ENCODE measurements at regions not wholly inside any gene's neighbourhood (a gene's known extent, or its start where the extent isn't known, plus 50 kb on each side); places are given as distances from the start of the nearest gene placed in this dataset.

DNA sequence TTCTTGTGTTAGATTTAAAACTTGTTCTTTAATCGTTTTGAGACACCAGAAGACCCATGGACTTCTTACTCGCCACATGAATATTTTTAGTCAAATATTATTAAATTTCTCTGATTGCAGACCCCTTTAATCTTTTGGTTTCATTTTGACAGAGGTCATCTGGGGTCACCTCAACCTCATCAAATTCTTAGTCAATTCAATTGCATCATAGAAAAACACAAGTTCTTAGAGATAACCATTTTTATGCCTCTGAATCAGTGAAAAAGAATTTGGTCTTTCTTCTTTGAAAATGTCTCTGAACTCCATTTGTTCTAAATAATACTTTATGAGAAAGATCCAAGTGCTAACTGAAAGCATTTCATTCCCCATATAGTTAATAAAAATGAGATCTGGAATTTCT lies 55.2 kb upstream of the CBLN4 start:
- WGBS, 2 experiments (ENCODE audit: low coverage in 1 of 2, low lambda C conversion rate in 2 of 2, missing lambda C conversion rate in 2 of 2) = 10 to 15% methylated on average over 2 of the region's 2 CpGs
- H3K79me2 ChIP-seq (ENCODE audit: insufficient read depth) = no peaks in the 10 kb centered on the region

DNA sequence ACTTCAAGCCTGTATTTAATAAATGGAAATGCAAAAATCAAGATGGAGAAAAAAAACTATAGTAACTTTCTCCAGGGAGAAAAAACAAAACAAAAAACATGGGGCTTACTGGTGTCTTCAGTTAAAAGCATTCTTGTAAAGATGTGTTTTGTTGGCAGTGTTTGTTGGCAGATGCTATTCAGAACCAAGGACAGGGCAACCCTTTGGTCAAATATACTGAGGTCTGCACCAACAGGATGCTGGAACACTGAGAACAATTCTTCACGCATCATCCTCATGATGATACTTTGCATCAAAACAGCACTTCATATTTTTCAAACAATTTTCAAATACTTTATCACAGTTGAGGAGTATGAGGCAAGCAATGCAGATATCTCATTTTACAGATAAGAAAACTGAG lies 63.7 kb upstream of the CBLN4 start:
- H3K9me3 ChIP-seq (ENCODE audit: low read depth) = no peaks in the 10 kb centered on the region
- no peak for TF ChIP-seq EZH2 (IDR thresholded peaks at IDR 0.05; ENCODE audit: insufficient read depth, poor library complexity, severe bottlenecking)
- no peak for TF ChIP-seq EZH2phosphoT487 (IDR thresholded peaks at IDR 0.05; ENCODE audit: insufficient read depth, low read depth)
- H3K27me3 ChIP-seq (replicated peaks; ENCODE audit: insufficient read depth) = no peaks in the 10 kb centered on the region
- 40 to 53% methylated on average over 1 of the region's 1 CpG for WGBS, 2 experiments (ENCODE audit: low coverage in 1 of 2, low lambda C conversion rate in 2 of 2, missing lambda C conversion rate in 2 of 2)
- H3K4me1 ChIP-seq (ENCODE audit: insufficient read depth) = no peaks in the 10 kb centered on the region
- H3K79me2 ChIP-seq (ENCODE audit: insufficient read depth) = no peaks in the 10 kb centered on the region
- H3K27ac ChIP-seq = no peak overlapping the region
- H3K9ac ChIP-seq = no peak overlapping the region
- no peaks in the 10 kb centered on the region for H3K36me3 ChIP-seq (ENCODE audit: low read depth)
- H3K4me3 ChIP-seq = no peak overlapping the region
- H3F3A ChIP-seq (ENCODE audit: insufficient read depth) = no peaks in the 10 kb centered on the region
- in situ Hi-C loops (cut with MboI) = no loop called here
- no peak for DNase-seq
- no peaks in the 10 kb centered on the region for H4K20me1 ChIP-seq (ENCODE audit: insufficient read depth)
- H2AFZ ChIP-seq = no peak overlapping the region
- no peaks in the 10 kb centered on the region for H3K9me2 ChIP-seq (ENCODE audit: insufficient read depth)
- no peak overlapping the region for H3K4me2 ChIP-seq (ENCODE audit: unreplicated experiment)

More for the DNA sequence above, 55.2 kb upstream of the CBLN4 start:
- Histone ChIP-seq H3F3A (ENCODE audit: insufficient read depth) (no peaks in the 10 kb centered on the region), H4K20me1 (ENCODE audit: insufficient read depth) (no peaks in the 10 kb centered on the region), H3K9ac (no peak overlapping the region), H3K27me3 (replicated peaks; ENCODE audit: insufficient read depth) (no peaks in the 10 kb centered on the region), H3K4me3 (no peak overlapping the region), H2AFZ (no peak overlapping the region), H3K27ac (no peak overlapping the region), H3K4me1 (ENCODE audit: insufficient read depth) (no peaks in the 10 kb centered on the region), H3K9me3 (ENCODE audit: low read depth) (no peaks in the 10 kb centered on the region), H3K4me2 (ENCODE audit: unreplicated experiment) (no peak overlapping the region), H3K36me3 (ENCODE audit: low read depth) (no peaks in the 10 kb centered on the region), H3K9me2 (ENCODE audit: insufficient read depth) (no peaks in the 10 kb centered on the region)
- no peak for DNase-seq
- in situ Hi-C loops (cut with MboI) = no loop called here
- TF ChIP-seq EZH2phosphoT487 (IDR thresholded peaks at IDR 0.05; ENCODE audit: insufficient read depth, low read depth) = no peak
- TF ChIP-seq EZH2 (IDR thresholded peaks at IDR 0.05; ENCODE audit: insufficient read depth, poor library complexity, severe bottlenecking) = no peak

DNA sequence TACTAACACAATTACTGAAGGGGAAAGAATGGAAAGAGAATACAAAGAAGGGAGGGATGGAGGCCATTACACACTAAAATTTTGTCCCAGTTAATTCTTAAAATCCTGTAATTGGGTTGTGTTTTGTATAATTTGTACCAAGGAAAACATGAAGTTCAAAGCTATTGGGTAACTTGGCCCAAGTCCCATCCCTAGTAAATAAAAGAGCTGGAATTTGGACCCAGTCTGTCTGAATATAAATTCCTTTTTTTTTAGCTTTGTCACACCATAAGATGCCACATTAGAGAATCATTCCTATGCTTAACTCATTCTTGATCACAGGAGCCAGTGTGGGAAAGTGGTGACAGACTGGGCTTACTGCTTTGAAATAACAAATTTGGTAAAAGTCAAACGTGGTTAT lies 66.8 kb upstream of the CBLN4 start:
- 10 to 25% methylated on average over 1 of the region's 1 CpG for WGBS, 2 experiments (ENCODE audit: low coverage in 1 of 2, low lambda C conversion rate in 2 of 2, missing lambda C conversion rate in 2 of 2)
- no peaks in the 10 kb centered on the region for H3K9me3 ChIP-seq (ENCODE audit: low read depth)
- no peak for DNase-seq
- no peaks in the 10 kb centered on the region for H3K4me1 ChIP-seq (ENCODE audit: insufficient read depth)
- no peaks in the 10 kb centered on the region for H4K20me1 ChIP-seq (ENCODE audit: insufficient read depth)
- H3K9ac ChIP-seq = no peak overlapping the region
- H3K36me3 ChIP-seq (ENCODE audit: low read depth) = no peaks in the 10 kb centered on the region
- in situ Hi-C loops (cut with MboI) = no loop called here
- H3F3A ChIP-seq (ENCODE audit: insufficient read depth) = no peaks in the 10 kb centered on the region
- H3K79me2 ChIP-seq (ENCODE audit: insufficient read depth) = no peaks in the 10 kb centered on the region
- no peaks in the 10 kb centered on the region for H3K9me2 ChIP-seq (ENCODE audit: insufficient read depth)
- no peak overlapping the region for H3K4me3 ChIP-seq
- H3K27me3 ChIP-seq (replicated peaks; ENCODE audit: insufficient read depth) = no peaks in the 10 kb centered on the region
- no peak overlapping the region for H3K27ac ChIP-seq
- no peak overlapping the region for H2AFZ ChIP-seq
- H3K4me2 ChIP-seq (ENCODE audit: unreplicated experiment) = no peak overlapping the region
- TF ChIP-seq EZH2 (IDR thresholded peaks at IDR 0.05; ENCODE audit: insufficient read depth, poor library complexity, severe bottlenecking) (no peak), EZH2phosphoT487 (IDR thresholded peaks at IDR 0.05; ENCODE audit: insufficient read depth, low read depth) (no peak)

DNA sequence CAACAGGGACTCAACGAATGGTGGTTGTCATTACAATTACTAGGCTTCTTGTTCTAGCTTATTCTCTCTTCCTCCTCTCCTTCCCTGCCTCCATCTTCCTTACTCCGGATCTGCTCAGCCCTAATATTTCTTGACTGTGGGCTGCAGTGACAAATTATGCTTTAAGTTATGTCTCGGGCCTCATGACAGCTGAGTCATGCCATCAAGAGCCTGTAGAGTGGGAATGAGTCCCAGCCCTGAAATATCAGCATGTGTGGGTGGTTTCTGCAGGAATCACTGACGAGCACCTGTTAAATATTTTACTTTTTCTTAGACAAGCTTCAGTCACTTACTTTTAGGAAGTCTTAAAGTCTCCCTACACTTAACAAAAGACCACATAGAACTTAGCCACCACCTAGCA lies 83.1 kb upstream of the CBLN4 start:
- no peaks in the 10 kb centered on the region for H3K79me2 ChIP-seq (ENCODE audit: insufficient read depth)
- H3K9ac ChIP-seq = no peak overlapping the region
- H3K4me2 ChIP-seq (ENCODE audit: unreplicated experiment) = no peak overlapping the region
- no peaks in the 10 kb centered on the region for H3K4me1 ChIP-seq (ENCODE audit: insufficient read depth)
- WGBS, 2 experiments (ENCODE audit: low coverage in 1 of 2, low lambda C conversion rate in 2 of 2, missing lambda C conversion rate in 2 of 2) = 7 to 9% methylated on average over 4 of the region's 4 CpGs
- H3K36me3 ChIP-seq (ENCODE audit: low read depth) = no peaks in the 10 kb centered on the region
- H3K4me3 ChIP-seq = no peak overlapping the region
- H3K9me3 ChIP-seq (ENCODE audit: low read depth) = no peaks in the 10 kb centered on the region
- H3K9me2 ChIP-seq (ENCODE audit: insufficient read depth) = no peaks in the 10 kb centered on the region
- in situ Hi-C loops (cut with MboI) = no loop called here
- no peaks in the 10 kb centered on the region for H4K20me1 ChIP-seq (ENCODE audit: insufficient read depth)
- H2AFZ ChIP-seq = no peak overlapping the region
- TF ChIP-seq EZH2 (IDR thresholded peaks at IDR 0.05; ENCODE audit: insufficient read depth, poor library complexity, severe bottlenecking) (no peak), EZH2phosphoT487 (IDR thresholded peaks at IDR 0.05; ENCODE audit: insufficient read depth, low read depth) (no peak)
- H3K27ac ChIP-seq = no peak overlapping the region
- no peaks in the 10 kb centered on the region for H3F3A ChIP-seq (ENCODE audit: insufficient read depth)
- DNase-seq = no peak
- H3K27me3 ChIP-seq (replicated peaks; ENCODE audit: insufficient read depth) = no peaks in the 10 kb centered on the region

DNA sequence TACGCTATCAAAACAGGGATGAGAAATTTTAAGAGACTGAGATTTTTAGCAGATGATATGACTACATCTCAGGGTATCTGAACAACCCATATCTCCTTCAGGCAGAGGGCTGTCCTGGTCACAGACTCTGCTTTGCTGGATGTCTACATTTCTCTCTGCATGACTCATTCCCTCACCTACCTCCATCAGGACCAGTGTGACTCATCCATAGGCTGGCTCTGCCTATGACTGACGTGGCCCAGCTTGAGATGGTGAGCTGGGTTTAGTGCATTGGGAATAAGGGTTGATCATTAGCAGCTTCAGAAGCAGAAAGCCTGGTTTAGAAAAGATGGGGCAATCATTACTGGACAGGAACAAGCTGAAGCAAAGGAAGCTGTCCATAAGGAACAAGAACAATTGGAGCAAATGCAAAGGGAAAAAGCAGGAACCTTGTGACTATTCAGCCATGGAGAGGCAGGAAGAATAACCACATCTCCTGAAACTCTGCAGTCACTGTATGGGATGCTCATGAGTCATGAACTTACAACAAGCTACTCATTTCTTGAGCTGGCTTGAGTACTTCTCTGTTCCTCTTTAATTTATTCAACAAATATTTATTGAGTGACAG lies 86.4 kb upstream of the CBLN4 start:
- no peaks in the 10 kb centered on the region for H3K36me3 ChIP-seq (ENCODE audit: low read depth)
- H4K20me1 ChIP-seq (ENCODE audit: insufficient read depth) = no peaks in the 10 kb centered on the region
- no peaks in the 10 kb centered on the region for H3K79me2 ChIP-seq (ENCODE audit: insufficient read depth)
- no peak for TF ChIP-seq EZH2 (IDR thresholded peaks at IDR 0.05; ENCODE audit: insufficient read depth, poor library complexity, severe bottlenecking)
- no peak for TF ChIP-seq EZH2phosphoT487 (IDR thresholded peaks at IDR 0.05; ENCODE audit: insufficient read depth, low read depth)
- no peak for DNase-seq
- no peaks in the 10 kb centered on the region for H3F3A ChIP-seq (ENCODE audit: insufficient read depth)
- no peak overlapping the region for H3K9ac ChIP-seq
- no peak overlapping the region for H2AFZ ChIP-seq
- H3K4me1 ChIP-seq (ENCODE audit: insufficient read depth) = no peaks in the 10 kb centered on the region
- no peak overlapping the region for H3K4me2 ChIP-seq (ENCODE audit: unreplicated experiment)
- H3K4me3 ChIP-seq = no peak overlapping the region
- 16 to 27% methylated on average over 2 of the region's 2 CpGs for WGBS, 2 experiments (ENCODE audit: low coverage in 1 of 2, low lambda C conversion rate in 2 of 2, missing lambda C conversion rate in 2 of 2)
- H3K27me3 ChIP-seq (replicated peaks; ENCODE audit: insufficient read depth) = no peaks in the 10 kb centered on the region
- in situ Hi-C loops (cut with MboI) = no loop called here
- H3K27ac ChIP-seq = no peak overlapping the region
- no peaks in the 10 kb centered on the region for H3K9me3 ChIP-seq (ENCODE audit: low read depth)
- H3K9me2 ChIP-seq (ENCODE audit: insufficient read depth) = no peaks in the 10 kb centered on the region

Measured in GM23248 (cell line).